CD4-positive, alpha-beta T cell treated with Interleukin-2 at 100 ng/mL for 4 hours (primary cell): ENCODE measurements at regions not wholly inside any gene's neighbourhood (a gene's known extent, or its start where the extent isn't known, plus 50 kb on each side); places are given as distances from the start of the nearest gene placed in this dataset.
A peak's percentile ranks its signal among the peaks of the same experiment; 100 is the strongest.
"Not testable (repeated sequence)": the region's sequence is repeated elsewhere in the genome, so short reads cannot be mapped to it uniquely, and the experiment has no call there.

ENCODE experiments used
- DNase-seq: peaks from one replicate; pipeline ENCODE4 v3.0.0-alpha.2; 2020; ENCODE audit warnings: low spot score

- not testable (repeated sequence) for DNase-seq
Observed at GRCh38 chr14:36411951-36412350, 91.5 kb upstream of the MBIP start.

GRCh38 chr14:36408388-36408787 lies 88.0 kb upstream of the MBIP start:
- no peak for DNase-seq

- no peak for DNase-seq
Observed at GRCh38 chr14:36405589-36406274, 85.3 kb upstream of the MBIP start.

GRCh38 chr14:36402867-36403266 lies 82.4 kb upstream of the MBIP start:
- no peak for DNase-seq

GRCh38 chr14:36398463-36399291 lies 78.2 kb upstream of the MBIP start:
- DNase-seq, result no peak

GRCh38 chr14:36397357-36397756 lies 76.9 kb upstream of the MBIP start:
- DNase-seq, result no peak

GRCh38 chr14:36396798-36397197 lies 76.4 kb upstream of the MBIP start:
- DNase-seq, result no peak

GRCh38 chr14:36394593-36394992 lies 74.2 kb upstream of the MBIP start:
- DNase-seq, result no peak

- no peak for DNase-seq
Observed at GRCh38 chr14:36390718-36391117, 70.3 kb upstream of the MBIP start.

GRCh38 chr14:36383767-36384431 lies 63.5 kb upstream of the MBIP start:
- no peak for DNase-seq

- peak; percentile 69 for DNase-seq
Observed at GRCh38 chr14:36373982-36374673, 53.7 kb upstream of the MBIP start.
